ENCODE measurements at regions not wholly inside any gene's neighbourhood (a gene's known extent, or its start where the extent isn't known, plus 50 kb on each side); places are given as distances from the start of the nearest gene placed in this dataset.

DNA sequence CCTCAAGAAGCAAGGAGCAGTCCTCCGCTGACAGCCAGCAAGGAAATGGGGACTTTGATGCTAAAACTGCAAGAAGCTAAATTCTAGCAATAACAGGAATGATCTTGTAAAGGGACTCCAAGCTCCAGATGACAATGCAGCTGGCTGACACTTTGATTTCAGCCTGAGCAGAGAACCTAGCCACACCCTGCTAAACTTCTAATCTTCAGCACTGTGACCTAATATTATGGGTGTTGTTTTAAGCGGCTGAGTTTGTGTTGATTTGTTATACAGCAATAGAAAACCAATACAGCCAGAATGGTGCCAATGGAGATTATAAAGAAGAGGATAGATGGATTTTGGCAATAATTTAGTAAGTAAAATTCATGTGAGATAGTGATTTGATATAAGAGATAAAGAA, 196.7 kb upstream of the SPHKAP start:
- Mint-ChIP-seq H3K27me3 (ENCODE audit: insufficient read depth, unreplicated experiment) (no peaks in the 10 kb centered on the region), H3K9me3 (ENCODE audit: unreplicated experiment) (no peaks in the 10 kb centered on the region), H3K4me1 (ENCODE audit: low read depth, unreplicated experiment) (no peaks in the 10 kb centered on the region), H3K4me3 (ENCODE audit: unreplicated experiment) (no peak overlapping the region), H3K27ac (ENCODE audit: unreplicated experiment) (no peak overlapping the region), H3K36me3 (ENCODE audit: insufficient read depth, unreplicated experiment) (no peaks in the 10 kb centered on the region)
- no peaks in the 10 kb centered on the region for H3K9me3 ChIP-seq
- ChIA-PET POLR2A (no interaction called here), CTCF (no interaction called here)
- H3K27me3 ChIP-seq (replicated peaks; ENCODE audit: control insufficient read depth, insufficient read depth, low read length): no peaks in the 10 kb centered on the region; the same call in 1 of the 2 replicates
- DNase-seq: no peak
- H3K36me3 ChIP-seq (ENCODE audit: control insufficient read depth, insufficient read depth, low read length): no peaks in the 10 kb centered on the region
- no TSS peak for BruUV-seq (replicated peaks)
- no peak overlapping the region for H3K4me3 ChIP-seq (ENCODE audit: low read depth, low read length)
- H3K4me1 ChIP-seq: no peaks in the 10 kb centered on the region
- TF ChIP-seq, protein P1, sequence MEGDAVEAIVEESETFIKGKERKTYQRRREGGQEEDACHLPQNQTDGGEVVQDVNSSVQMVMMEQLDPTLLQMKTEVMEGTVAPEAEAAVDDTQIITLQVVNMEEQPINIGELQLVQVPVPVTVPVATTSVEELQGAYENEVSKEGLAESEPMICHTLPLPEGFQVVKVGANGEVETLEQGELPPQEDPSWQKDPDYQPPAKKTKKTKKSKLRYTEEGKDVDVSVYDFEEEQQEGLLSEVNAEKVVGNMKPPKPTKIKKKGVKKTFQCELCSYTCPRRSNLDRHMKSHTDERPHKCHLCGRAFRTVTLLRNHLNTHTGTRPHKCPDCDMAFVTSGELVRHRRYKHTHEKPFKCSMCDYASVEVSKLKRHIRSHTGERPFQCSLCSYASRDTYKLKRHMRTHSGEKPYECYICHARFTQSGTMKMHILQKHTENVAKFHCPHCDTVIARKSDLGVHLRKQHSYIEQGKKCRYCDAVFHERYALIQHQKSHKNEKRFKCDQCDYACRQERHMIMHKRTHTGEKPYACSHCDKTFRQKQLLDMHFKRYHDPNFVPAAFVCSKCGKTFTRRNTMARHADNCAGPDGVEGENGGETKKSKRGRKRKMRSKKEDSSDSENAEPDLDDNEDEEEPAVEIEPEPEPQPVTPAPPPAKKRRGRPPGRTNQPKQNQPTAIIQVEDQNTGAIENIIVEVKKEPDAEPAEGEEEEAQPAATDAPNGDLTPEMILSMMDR (IDR thresholded peaks at IDR 0.05; ENCODE audit: insufficient read depth in 1 of 2, low read depth in 1 of 2, low read length in 1 of 2, severe bottlenecking in 1 of 2, unreplicated experiment in 1 of 2): no peak
- intact Hi-C loops (cut with micrococcal nuclease; ENCODE audit: unreplicated experiment): no loop called here

DNA sequence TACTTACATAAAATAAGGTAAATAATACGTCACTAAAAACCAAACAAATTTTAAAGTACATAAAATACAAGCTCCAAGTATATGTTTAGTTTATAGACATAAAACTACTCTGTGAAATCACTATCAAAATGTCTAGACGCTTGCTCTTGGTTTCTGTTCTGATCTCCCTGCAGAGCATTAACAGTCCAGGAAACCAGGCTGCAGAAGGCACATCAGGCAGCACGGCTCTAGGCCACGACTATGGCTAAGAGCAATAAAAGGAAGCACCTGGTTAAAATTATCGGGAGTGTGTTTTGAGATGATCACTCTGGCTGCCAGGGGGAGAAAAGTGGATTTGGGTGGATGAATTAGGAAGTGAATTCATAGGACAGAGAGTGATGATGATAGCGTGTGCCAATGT, 196.0 kb upstream of the SPHKAP start:
- Histone ChIP-seq H3K4me3 (ENCODE audit: low read depth, low read length) (no peak overlapping the region), H3K27me3 (replicated peaks; ENCODE audit: control insufficient read depth, insufficient read depth, low read length) (no peaks in the 10 kb centered on the region; the same call in 1 of the 2 replicates), H3K36me3 (ENCODE audit: control insufficient read depth, insufficient read depth, low read length) (no peaks in the 10 kb centered on the region), H3K9me3 (no peaks in the 10 kb centered on the region), H3K4me1 (no peaks in the 10 kb centered on the region)
- Mint-ChIP-seq H3K4me1 (ENCODE audit: low read depth, unreplicated experiment) (no peaks in the 10 kb centered on the region), H3K27ac (ENCODE audit: unreplicated experiment) (no peak overlapping the region), H3K9me3 (ENCODE audit: unreplicated experiment) (no peaks in the 10 kb centered on the region), H3K4me3 (ENCODE audit: unreplicated experiment) (no peak overlapping the region), H3K27me3 (ENCODE audit: insufficient read depth, unreplicated experiment) (no peaks in the 10 kb centered on the region), H3K36me3 (ENCODE audit: insufficient read depth, unreplicated experiment) (no peaks in the 10 kb centered on the region)
- ChIA-PET POLR2A (no interaction called here), CTCF (no interaction called here)
- DNase-seq: no peak
- TF ChIP-seq, protein P1 (IDR thresholded peaks at IDR 0.05; ENCODE audit: insufficient read depth in 1 of 2, low read depth in 1 of 2, low read length in 1 of 2, severe bottlenecking in 1 of 2, unreplicated experiment in 1 of 2): no peak
- intact Hi-C loops (cut with micrococcal nuclease; ENCODE audit: unreplicated experiment): no loop called here
- BruUV-seq (replicated peaks): no TSS peak

DNA sequence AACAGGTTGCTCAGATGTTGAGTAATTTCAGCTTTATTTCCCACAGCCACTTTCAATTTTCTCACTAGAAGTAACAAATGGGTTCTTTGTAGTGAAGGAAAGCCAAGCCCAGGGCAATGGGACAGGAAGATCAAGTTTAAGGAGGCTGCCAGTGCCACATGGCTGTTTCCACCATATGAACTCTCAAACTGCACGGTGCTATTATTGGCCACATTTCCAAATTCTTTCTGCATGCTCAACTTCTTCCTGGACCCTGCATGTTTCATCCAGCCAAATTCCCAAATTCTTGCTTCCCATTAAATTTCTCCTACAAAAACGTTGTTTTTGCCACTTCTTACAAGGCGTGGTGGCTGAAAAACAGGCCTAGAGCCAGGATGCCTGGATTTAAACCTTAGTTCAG, 193.3 kb upstream of the SPHKAP start:
- Histone ChIP-seq H3K4me3 (ENCODE audit: low read depth, low read length) (no peak overlapping the region), H3K36me3 (ENCODE audit: control insufficient read depth, insufficient read depth, low read length) (no peaks in the 10 kb centered on the region), H3K4me1 (no peaks in the 10 kb centered on the region), H3K9me3 (no peaks in the 10 kb centered on the region), H3K27me3 (replicated peaks; ENCODE audit: control insufficient read depth, insufficient read depth, low read length) (no peaks in the 10 kb centered on the region; the same call in 1 of the 2 replicates)
- TF ChIP-seq, protein P1 (IDR thresholded peaks at IDR 0.05; ENCODE audit: insufficient read depth in 1 of 2, low read depth in 1 of 2, low read length in 1 of 2, severe bottlenecking in 1 of 2, unreplicated experiment in 1 of 2): no peak
- Mint-ChIP-seq H3K36me3 (ENCODE audit: insufficient read depth, unreplicated experiment) (no peaks in the 10 kb centered on the region), H3K4me3 (ENCODE audit: unreplicated experiment) (no peak overlapping the region), H3K4me1 (ENCODE audit: low read depth, unreplicated experiment) (no peaks in the 10 kb centered on the region), H3K27ac (ENCODE audit: unreplicated experiment) (no peak overlapping the region), H3K27me3 (ENCODE audit: insufficient read depth, unreplicated experiment) (no peaks in the 10 kb centered on the region), H3K9me3 (ENCODE audit: unreplicated experiment) (no peaks in the 10 kb centered on the region)
- BruUV-seq (replicated peaks): no TSS peak
- ChIA-PET CTCF (no interaction called here), POLR2A (no interaction called here)
- intact Hi-C loops (cut with micrococcal nuclease; ENCODE audit: unreplicated experiment): no loop called here
- no peak for DNase-seq

Data from Caco-2 (cell line).